Stomach (tissue), 4 donors: ENCODE measurements at regions not wholly inside any gene's neighbourhood (a gene's known extent, or its start where the extent isn't known, plus 50 kb on each side); places are given as distances from the start of the nearest gene placed in this dataset.
"Not testable (repeated sequence)": the region's sequence is repeated elsewhere in the genome, so short reads cannot be mapped to it uniquely, and the experiment has no call there.

Experiments used
- POLR2A ChIP-seq, 4 donors: fragments of 450-650 bp; IDR thresholded peaks; one replicate each; pipeline ENCODE4 v1.6.1; 2016; ENCODE audit warnings: antibody characterized with exemption in 4 of 4, control low read depth in 2 of 4, mild to moderate bottlenecking in 1 of 4, moderate library complexity in 1 of 4
- POLR2AphosphoS5 ChIP-seq, 3 donors: sonication (generic); formaldehyde crosslinking; IDR thresholded peaks; one replicate each; pipeline ENCODE4 v1.6.1; 2016; ENCODE audit warnings: antibody characterized with exemption in 3 of 3

GRCh38 chr21:5154641-5154982 is 5366.8 kb upstream of the TPTE start:
- TF ChIP-seq POLR2AphosphoS5 (IDR thresholded peaks at IDR 0.05), result peak in 1 of 3 donors; percentile 66
- not testable (repeated sequence) for TF ChIP-seq POLR2A (IDR thresholded peaks at IDR 0.05)
